ENCODE measurements at regions not wholly inside any gene's neighbourhood (a gene's known extent, or its start where the extent isn't known, plus 50 kb on each side); places are given as distances from the start of the nearest gene placed in this dataset.

DNA sequence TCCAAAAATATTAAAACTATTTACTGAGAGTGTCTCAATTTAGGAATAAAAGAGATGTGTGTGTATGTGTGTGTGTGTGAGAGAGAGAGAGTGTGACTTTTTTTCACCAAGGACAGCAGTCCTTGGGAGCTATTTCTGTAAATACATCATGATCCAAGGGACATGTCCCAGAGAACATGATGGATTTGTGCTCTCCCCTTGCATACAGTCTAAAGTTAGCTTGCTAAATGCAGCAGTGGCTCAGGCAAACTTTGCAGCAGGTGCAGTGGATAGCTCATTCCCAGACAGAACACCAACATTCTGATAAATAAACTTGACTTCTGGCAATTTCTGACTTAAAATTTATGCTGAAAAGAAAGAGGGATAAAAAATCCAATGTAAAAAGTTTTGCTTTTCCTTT is 55.4 kb upstream of the SGCD start:
- no peaks in the 10 kb centered on the region for H4K20me1 ChIP-seq (replicated peaks; ENCODE audit: control insufficient read depth, extremely low read depth, insufficient read depth, low read length)
- no peaks in the 10 kb centered on the region for H3K4me1 ChIP-seq (ENCODE audit: control insufficient read depth, extremely low read depth, insufficient read depth, low read length)
- intact Hi-C loops (cut with micrococcal nuclease), result no loop called here
- no peak overlapping the region for H3K9ac ChIP-seq (replicated peaks; ENCODE audit: extremely low read depth, insufficient read depth, low read length)
- no peaks in the 10 kb centered on the region for H3K79me2 ChIP-seq (ENCODE audit: control insufficient read depth, insufficient read depth, low read length)
- DNase-seq (ENCODE audit: low read depth, low spot score), result no peak
- peaks cover 5% of the 10 kb centered on the region for H3K9me3 ChIP-seq (replicated peaks; ENCODE audit: control insufficient read depth, insufficient read depth, low read length)
- no peaks in the 10 kb centered on the region for H3K9me1 ChIP-seq (replicated peaks; ENCODE audit: control insufficient read depth, extremely low read depth, insufficient read depth, low read length)
- dilution Hi-C loops (cut with MboI; ENCODE audit: extremely low pct_ligation_motif_present, low sequenced_read_pairs), result no loop called here
- ChIA-PET CTCF (no interaction called here), POLR2A (no interaction called here)
- no TSS peak for BruUV-seq (replicated peaks)
- TF ChIP-seq FOS (IDR thresholded peaks at IDR 0.05; ENCODE audit: borderline replicate concordance, insufficient read depth, low read length) (no peak), POLR2A (IDR thresholded peaks at IDR 0.05; ENCODE audit: low read depth, low read length) (no peak), EZH2 (IDR thresholded peaks at IDR 0.05; ENCODE audit: borderline replicate concordance, low read depth, low read length, severe bottlenecking) (no peak), JUN (IDR thresholded peaks at IDR 0.05; ENCODE audit: borderline replicate concordance, insufficient read depth, insufficient read length, low read depth) (no peak), POLR2AphosphoS5 (IDR thresholded peaks at IDR 0.05; ENCODE audit: insufficient read depth, low read depth, low read length) (no peak), MYC (IDR thresholded peaks at IDR 0.05; ENCODE audit: low read depth, low read length) (no peak), GATA2 (IDR thresholded peaks at IDR 0.05; ENCODE audit: insufficient read depth, insufficient read length, low read depth, low read length) (no peak)
- H2AFZ ChIP-seq (ENCODE audit: low read depth, low read length), result no peak overlapping the region
- H3K27ac ChIP-seq (ENCODE audit: insufficient read depth, low read depth, low read length), result no peak overlapping the region
- H3K4me2 ChIP-seq (ENCODE audit: insufficient read depth, low read length), result no peak overlapping the region
- H3K27me3 ChIP-seq (ENCODE audit: control insufficient read depth in 2 of 2, insufficient read depth in 2 of 2, low read length in 2 of 2), result no peaks in the 10 kb centered on the region
- H3K4me3 ChIP-seq (replicated peaks in 1 of 3; ENCODE audit: insufficient read depth in 1 of 3, low read depth in 1 of 3, low read length in 3 of 3), result no peak overlapping the region
- no peaks in the 10 kb centered on the region for H3K36me3 ChIP-seq (ENCODE audit: control insufficient read depth in 2 of 2, extremely low read depth in 1 of 2, insufficient read depth in 2 of 2, low read length in 2 of 2)
- FAIRE-seq, result no peak

DNA sequence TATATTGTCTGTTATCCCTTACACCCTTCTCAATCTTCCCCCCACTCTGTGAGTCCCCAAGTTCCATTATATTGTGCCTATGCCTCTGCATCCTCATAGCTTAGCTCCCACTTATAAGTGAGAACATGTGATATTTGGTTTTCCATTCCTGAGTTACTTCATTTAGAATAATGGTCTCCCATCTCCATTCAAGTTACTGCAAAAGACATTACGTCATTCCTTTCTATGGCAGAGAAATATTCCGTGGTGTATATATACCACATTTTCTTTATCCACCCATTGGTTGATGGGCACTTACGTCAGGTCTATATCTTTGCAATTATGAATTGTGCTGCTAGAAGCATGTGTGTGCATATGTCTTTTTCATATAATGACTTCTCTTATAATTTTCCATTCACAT is 54.8 kb upstream of the SGCD start:
- H3K79me2 ChIP-seq (ENCODE audit: control insufficient read depth, insufficient read depth, low read length), result no peaks in the 10 kb centered on the region
- no peak overlapping the region for H3K4me3 ChIP-seq (replicated peaks in 1 of 3; ENCODE audit: insufficient read depth in 1 of 3, low read depth in 1 of 3, low read length in 3 of 3)
- no peak overlapping the region for H3K27ac ChIP-seq (ENCODE audit: insufficient read depth, low read depth, low read length)
- dilution Hi-C loops (cut with MboI; ENCODE audit: extremely low pct_ligation_motif_present, low sequenced_read_pairs) (no loop called here), intact Hi-C loops (cut with micrococcal nuclease) (no loop called here)
- H3K9me1 ChIP-seq (replicated peaks; ENCODE audit: control insufficient read depth, extremely low read depth, insufficient read depth, low read length), result no peaks in the 10 kb centered on the region
- BruUV-seq (replicated peaks), result no TSS peak
- H4K20me1 ChIP-seq (replicated peaks; ENCODE audit: control insufficient read depth, extremely low read depth, insufficient read depth, low read length), result no peaks in the 10 kb centered on the region
- no peaks in the 10 kb centered on the region for H3K27me3 ChIP-seq (ENCODE audit: control insufficient read depth in 2 of 2, insufficient read depth in 2 of 2, low read length in 2 of 2)
- H3K4me1 ChIP-seq (ENCODE audit: control insufficient read depth, extremely low read depth, insufficient read depth, low read length), result no peaks in the 10 kb centered on the region
- no peak overlapping the region for H3K4me2 ChIP-seq (ENCODE audit: insufficient read depth, low read length)
- CTCF ChIA-PET, result no interaction called here
- no peak overlapping the region for H2AFZ ChIP-seq (ENCODE audit: low read depth, low read length)
- FAIRE-seq (no peak), DNase-seq (ENCODE audit: low read depth, low spot score) (no peak)
- H3K9ac ChIP-seq (replicated peaks; ENCODE audit: extremely low read depth, insufficient read depth, low read length), result no peak overlapping the region
- POLR2A ChIA-PET, result no interaction called here
- no peaks in the 10 kb centered on the region for H3K36me3 ChIP-seq (ENCODE audit: control insufficient read depth in 2 of 2, extremely low read depth in 1 of 2, insufficient read depth in 2 of 2, low read length in 2 of 2)
- TF ChIP-seq, protein P1, sequence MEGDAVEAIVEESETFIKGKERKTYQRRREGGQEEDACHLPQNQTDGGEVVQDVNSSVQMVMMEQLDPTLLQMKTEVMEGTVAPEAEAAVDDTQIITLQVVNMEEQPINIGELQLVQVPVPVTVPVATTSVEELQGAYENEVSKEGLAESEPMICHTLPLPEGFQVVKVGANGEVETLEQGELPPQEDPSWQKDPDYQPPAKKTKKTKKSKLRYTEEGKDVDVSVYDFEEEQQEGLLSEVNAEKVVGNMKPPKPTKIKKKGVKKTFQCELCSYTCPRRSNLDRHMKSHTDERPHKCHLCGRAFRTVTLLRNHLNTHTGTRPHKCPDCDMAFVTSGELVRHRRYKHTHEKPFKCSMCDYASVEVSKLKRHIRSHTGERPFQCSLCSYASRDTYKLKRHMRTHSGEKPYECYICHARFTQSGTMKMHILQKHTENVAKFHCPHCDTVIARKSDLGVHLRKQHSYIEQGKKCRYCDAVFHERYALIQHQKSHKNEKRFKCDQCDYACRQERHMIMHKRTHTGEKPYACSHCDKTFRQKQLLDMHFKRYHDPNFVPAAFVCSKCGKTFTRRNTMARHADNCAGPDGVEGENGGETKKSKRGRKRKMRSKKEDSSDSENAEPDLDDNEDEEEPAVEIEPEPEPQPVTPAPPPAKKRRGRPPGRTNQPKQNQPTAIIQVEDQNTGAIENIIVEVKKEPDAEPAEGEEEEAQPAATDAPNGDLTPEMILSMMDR (IDR thresholded peaks at IDR 0.05; ENCODE audit: extremely low read depth in 1 of 2, insufficient read depth in 1 of 2, low read depth in 1 of 2, low read length in 2 of 2), result no peak
- TF ChIP-seq MYC (IDR thresholded peaks at IDR 0.05; ENCODE audit: low read depth, low read length) (no peak), GATA2 (IDR thresholded peaks at IDR 0.05; ENCODE audit: insufficient read depth, insufficient read length, low read depth, low read length) (no peak), MAX (IDR thresholded peaks at IDR 0.05; ENCODE audit: insufficient read depth, insufficient read length) (no peak), POLR2A (IDR thresholded peaks at IDR 0.05; ENCODE audit: low read depth, low read length) (no peak), FOS (IDR thresholded peaks at IDR 0.05; ENCODE audit: borderline replicate concordance, insufficient read depth, low read length) (no peak), JUN (IDR thresholded peaks at IDR 0.05; ENCODE audit: borderline replicate concordance, insufficient read depth, insufficient read length, low read depth) (no peak), EZH2 (IDR thresholded peaks at IDR 0.05; ENCODE audit: borderline replicate concordance, low read depth, low read length, severe bottlenecking) (no peak), POLR2AphosphoS5 (IDR thresholded peaks at IDR 0.05; ENCODE audit: insufficient read depth, low read depth, low read length) (no peak)
- peaks cover 5% of the 10 kb centered on the region for H3K9me3 ChIP-seq (replicated peaks; ENCODE audit: control insufficient read depth, insufficient read depth, low read length)

Measured in endothelial cell of umbilical vein (primary cell).